ENCODE measurements at regions not wholly inside any gene's neighbourhood (a gene's known extent, or its start where the extent isn't known, plus 50 kb on each side); places are given as distances from the start of the nearest gene placed in this dataset.

- Histone ChIP-seq H3K18ac (ENCODE audit: low read depth in 1 of 2, low read length in 2 of 2) (no peak overlapping the region), H3K14ac (ENCODE audit: low read length in 2 of 2) (no peak overlapping the region), H3K36me3 (ENCODE audit: control insufficient read depth in 1 of 2, insufficient read depth in 2 of 2, low read depth in 1 of 2, low read length in 2 of 2) (no peaks in the 10 kb centered on the region), H2BK15ac (ENCODE audit: low read depth, poor library complexity, severe bottlenecking) (no peak overlapping the region), H3K9me3 (ENCODE audit: control insufficient read depth, low read length) (peaks cover 7% of the 10 kb centered on the region), H2AFZ (ENCODE audit: low read depth, low read length) (no peak overlapping the region), H3K27me3 (ENCODE audit: control insufficient read depth in 1 of 2, insufficient read depth in 1 of 2, low read length in 2 of 2) (no peaks in the 10 kb centered on the region), H4K8ac (ENCODE audit: low read length) (no peak overlapping the region), H3K23ac (ENCODE audit: low read length in 2 of 2) (no peak overlapping the region), H3K4ac (ENCODE audit: low read depth in 1 of 2, low read length in 2 of 2) (no peak overlapping the region), H2BK12ac (ENCODE audit: low read length in 2 of 2) (no peak overlapping the region), H2AK5ac (ENCODE audit: low read length, severe bottlenecking) (no peak overlapping the region), H3K79me1 (replicated peaks; ENCODE audit: low read length, poor library complexity, severe bottlenecking) (no peaks in the 10 kb centered on the region), H2BK120ac (ENCODE audit: low read depth, low read length) (no peak overlapping the region), H2BK5ac (ENCODE audit: low read depth, low read length, poor library complexity, severe bottlenecking) (no peak overlapping the region), H3K4me1 (ENCODE audit: control insufficient read depth, insufficient read depth, low read depth, low read length) (no peaks in the 10 kb centered on the region), H3K4me3 (ENCODE audit: insufficient read depth in 1 of 2, low read depth in 1 of 2, low read length in 2 of 2) (no peak overlapping the region), H3K9ac (ENCODE audit: low read length) (no peak overlapping the region), H3K4me2 (ENCODE audit: low read length, poor library complexity, severe bottlenecking) (no peak overlapping the region), H4K91ac (ENCODE audit: low read length) (no peak overlapping the region), H3K27ac (ENCODE audit: low read length, poor library complexity, severe bottlenecking) (no peak overlapping the region)
- DNase-seq = no peak
- WGBS = no CpG with 5 or more reads among the region's 1 CpG
Observed at GRCh38 chr3:174387736-174388135, 471.4 kb upstream of the NAALADL2 start.

GRCh38 chr3:174397848-174398247 lies 461.3 kb upstream of the NAALADL2 start:
- peaks cover 4% of the 10 kb centered on the region for H3K9me3 ChIP-seq (ENCODE audit: control insufficient read depth, low read length)
- no peak overlapping the region for H4K8ac ChIP-seq (ENCODE audit: low read length)
- H3K27me3 ChIP-seq (ENCODE audit: control insufficient read depth in 1 of 2, insufficient read depth in 1 of 2, low read length in 2 of 2) = no peaks in the 10 kb centered on the region

GRCh38 chr3:174398761-174399160 lies 460.4 kb upstream of the NAALADL2 start:
- Histone ChIP-seq H3K27ac (ENCODE audit: low read length, poor library complexity, severe bottlenecking) (no peak overlapping the region), H2BK5ac (ENCODE audit: low read depth, low read length, poor library complexity, severe bottlenecking) (no peak overlapping the region), H4K91ac (ENCODE audit: low read length) (no peak overlapping the region), H3K4ac (ENCODE audit: low read depth in 1 of 2, low read length in 2 of 2) (no peak overlapping the region), H3K27me3 (ENCODE audit: control insufficient read depth in 1 of 2, insufficient read depth in 1 of 2, low read length in 2 of 2) (no peaks in the 10 kb centered on the region), H3K14ac (ENCODE audit: low read length in 2 of 2) (no peak overlapping the region), H3K4me3 (ENCODE audit: insufficient read depth in 1 of 2, low read depth in 1 of 2, low read length in 2 of 2) (no peak overlapping the region), H2BK120ac (ENCODE audit: low read depth, low read length) (no peak overlapping the region), H3K79me1 (replicated peaks; ENCODE audit: low read length, poor library complexity, severe bottlenecking) (no peaks in the 10 kb centered on the region), H3K23ac (ENCODE audit: low read length in 2 of 2) (no peak overlapping the region), H3K4me1 (ENCODE audit: control insufficient read depth, insufficient read depth, low read depth, low read length) (no peaks in the 10 kb centered on the region), H2AK5ac (ENCODE audit: low read length, severe bottlenecking) (no peak overlapping the region), H2BK12ac (ENCODE audit: low read length in 2 of 2) (no peak overlapping the region), H2AFZ (ENCODE audit: low read depth, low read length) (no peak overlapping the region), H3K18ac (ENCODE audit: low read depth in 1 of 2, low read length in 2 of 2) (no peak overlapping the region), H4K8ac (ENCODE audit: low read length) (no peak overlapping the region), H3K36me3 (ENCODE audit: control insufficient read depth in 1 of 2, insufficient read depth in 2 of 2, low read depth in 1 of 2, low read length in 2 of 2) (no peaks in the 10 kb centered on the region), H3K4me2 (ENCODE audit: low read length, poor library complexity, severe bottlenecking) (no peak overlapping the region), H3K9ac (ENCODE audit: low read length) (no peak overlapping the region), H3K9me3 (ENCODE audit: control insufficient read depth, low read length) (peaks cover 4% of the 10 kb centered on the region), H2BK15ac (ENCODE audit: low read depth, poor library complexity, severe bottlenecking) (no peak overlapping the region)
- WGBS = 45% methylated on average over 1 of the region's 1 CpG
- no peak for DNase-seq

More at GRCh38 chr3:174397848-174398247, 461.3 kb upstream of the NAALADL2 start:
- Histone ChIP-seq H3K9ac (ENCODE audit: low read length) (no peak overlapping the region), H2BK120ac (ENCODE audit: low read depth, low read length) (no peak overlapping the region), H3K4ac (ENCODE audit: low read depth in 1 of 2, low read length in 2 of 2) (no peak overlapping the region), H4K91ac (ENCODE audit: low read length) (no peak overlapping the region), H3K14ac (ENCODE audit: low read length in 2 of 2) (no peak overlapping the region), H3K4me3 (ENCODE audit: insufficient read depth in 1 of 2, low read depth in 1 of 2, low read length in 2 of 2) (no peak overlapping the region), H3K4me2 (ENCODE audit: low read length, poor library complexity, severe bottlenecking) (no peak overlapping the region), H2AK5ac (ENCODE audit: low read length, severe bottlenecking) (no peak overlapping the region), H3K36me3 (ENCODE audit: control insufficient read depth in 1 of 2, insufficient read depth in 2 of 2, low read depth in 1 of 2, low read length in 2 of 2) (no peaks in the 10 kb centered on the region), H2BK15ac (ENCODE audit: low read depth, poor library complexity, severe bottlenecking) (no peak overlapping the region), H2AFZ (ENCODE audit: low read depth, low read length) (no peak overlapping the region), H3K79me1 (replicated peaks; ENCODE audit: low read length, poor library complexity, severe bottlenecking) (no peaks in the 10 kb centered on the region), H3K23ac (ENCODE audit: low read length in 2 of 2) (no peak overlapping the region), H3K18ac (ENCODE audit: low read depth in 1 of 2, low read length in 2 of 2) (no peak overlapping the region), H3K4me1 (ENCODE audit: control insufficient read depth, insufficient read depth, low read depth, low read length) (no peaks in the 10 kb centered on the region), H2BK12ac (ENCODE audit: low read length in 2 of 2) (no peak overlapping the region), H3K27ac (ENCODE audit: low read length, poor library complexity, severe bottlenecking) (no peak overlapping the region), H2BK5ac (ENCODE audit: low read depth, low read length, poor library complexity, severe bottlenecking) (no peak overlapping the region)
- peak; percentile 41 for DNase-seq

- H3K9ac ChIP-seq (ENCODE audit: low read length) = no peak overlapping the region
- H2BK12ac ChIP-seq (ENCODE audit: low read length in 2 of 2) = no peak overlapping the region
- no peak overlapping the region for H3K4me3 ChIP-seq (ENCODE audit: insufficient read depth in 1 of 2, low read depth in 1 of 2, low read length in 2 of 2)
- H2BK120ac ChIP-seq (ENCODE audit: low read depth, low read length) = no peak overlapping the region
- DNase-seq = no peak
- no peak overlapping the region for H2BK15ac ChIP-seq (ENCODE audit: low read depth, poor library complexity, severe bottlenecking)
- no peak overlapping the region for H2AFZ ChIP-seq (ENCODE audit: low read depth, low read length)
- H3K27ac ChIP-seq (ENCODE audit: low read length, poor library complexity, severe bottlenecking) = no peak overlapping the region
- H3K36me3 ChIP-seq (ENCODE audit: control insufficient read depth in 1 of 2, insufficient read depth in 2 of 2, low read depth in 1 of 2, low read length in 2 of 2) = no peaks in the 10 kb centered on the region
- H3K9me3 ChIP-seq (ENCODE audit: control insufficient read depth, low read length) = peaks cover 4% of the 10 kb centered on the region
- no peaks in the 10 kb centered on the region for H3K27me3 ChIP-seq (ENCODE audit: control insufficient read depth in 1 of 2, insufficient read depth in 1 of 2, low read length in 2 of 2)
- no peak overlapping the region for H3K23ac ChIP-seq (ENCODE audit: low read length in 2 of 2)
- no peaks in the 10 kb centered on the region for H3K79me1 ChIP-seq (replicated peaks; ENCODE audit: low read length, poor library complexity, severe bottlenecking)
- H3K4me1 ChIP-seq (ENCODE audit: control insufficient read depth, insufficient read depth, low read depth, low read length) = no peaks in the 10 kb centered on the region
- no peak overlapping the region for H3K14ac ChIP-seq (ENCODE audit: low read length in 2 of 2)
- no peak overlapping the region for H4K8ac ChIP-seq (ENCODE audit: low read length)
- H3K4me2 ChIP-seq (ENCODE audit: low read length, poor library complexity, severe bottlenecking) = no peak overlapping the region
- H3K18ac ChIP-seq (ENCODE audit: low read depth in 1 of 2, low read length in 2 of 2) = no peak overlapping the region
- no peak overlapping the region for H4K91ac ChIP-seq (ENCODE audit: low read length)
- H2BK5ac ChIP-seq (ENCODE audit: low read depth, low read length, poor library complexity, severe bottlenecking) = no peak overlapping the region
- no peak overlapping the region for H2AK5ac ChIP-seq (ENCODE audit: low read length, severe bottlenecking)
- H3K4ac ChIP-seq (ENCODE audit: low read depth in 1 of 2, low read length in 2 of 2) = no peak overlapping the region
Observed at GRCh38 chr3:174403831-174404230, 455.3 kb upstream of the NAALADL2 start.

Data from mesenchymal stem cell (in vitro differentiated cells and primary cell).